LNCAP (cell line): ENCODE measurements at regions not wholly inside any gene's neighbourhood (a gene's known extent, or its start where the extent isn't known, plus 50 kb on each side); places are given as distances from the start of the nearest gene placed in this dataset.

Experiments
- CTCF ChIP-seq: fragments of 450-650 bp; IDR thresholded peaks from 2 replicates; pipeline ENCODE4 v1.5.1; 2017; ENCODE audit warnings: mild to moderate bottlenecking

GRCh38 chr7:9900339-9900738, 1073.3 kb upstream of the PHF14 start:
- no peak for TF ChIP-seq CTCF

GRCh38 chr7:9921326-9921725, 1052.3 kb upstream of the PHF14 start:
- TF ChIP-seq CTCF: no peak

GRCh38 chr7:9937944-9938631, 1035.6 kb upstream of the PHF14 start:
- TF ChIP-seq CTCF: no peak

GRCh38 chr7:9939176-9939575, 1034.5 kb upstream of the PHF14 start:
- TF ChIP-seq CTCF: no peak

GRCh38 chr7:9945131-9945530, 1028.5 kb upstream of the PHF14 start:
- no peak for TF ChIP-seq CTCF

- TF ChIP-seq CTCF: no peak
These were observed 1027.8 kb upstream of the PHF14 start for GRCh38 chr7:9945857-9946256.

GRCh38 chr7:9955138-9955537, 1018.5 kb upstream of the PHF14 start:
- no peak for TF ChIP-seq CTCF

- no peak for TF ChIP-seq CTCF
These were observed 1015.2 kb upstream of the PHF14 start for GRCh38 chr7:9958486-9958885.
